OCI-LY3 (cell line): ENCODE measurements at regions not wholly inside any gene's neighbourhood (a gene's known extent, or its start where the extent isn't known, plus 50 kb on each side); places are given as distances from the start of the nearest gene placed in this dataset.

Experiments
- H2AFZ ChIP-seq: fragments of 200-600, 300-600 bp; shearing (Covaris generic); 2 replicates; pipeline ENCODE4 v1.6.0; 2014; ENCODE audit warnings: antibody characterized with exemption, low read depth, low read length
- H3K27ac ChIP-seq: fragments of 200-600, 300-600 bp; sonication (generic); 2 replicates; pipeline ENCODE4 v1.5.1; 2014; ENCODE audit warnings: mild to moderate bottlenecking, low read length, moderate library complexity, mixed read lengths
- H3K27me3 ChIP-seq: fragments of 200-600, 300-600 bp; sonication (generic); 2 replicates; pipeline ENCODE4 v1.6.1; 2014; ENCODE audit warnings: low read depth, low read length, mixed read lengths
- H3K36me3 ChIP-seq: fragments of 200-600, 300-600 bp; sonication (generic); replicated peaks from 2 replicates; pipeline ENCODE3; 2014; ENCODE audit warnings: low read depth, low read length, mixed read lengths
- H3K4me1 ChIP-seq: fragments of 300-600, 200-600 bp; sonication (generic); 2 replicates; pipeline ENCODE4 v1.6.1; 2014; ENCODE audit warnings: low read length, mixed read lengths
- H3K4me2 ChIP-seq: fragments of 200-600, 300-600 bp; sonication (generic); 2 replicates; pipeline ENCODE4 v1.6.1; 2014; ENCODE audit warnings: low read length, mixed read lengths
- H3K4me3 ChIP-seq: fragments of 300-600, 200-600 bp; sonication (generic); 2 replicates; pipeline ENCODE4 v1.5.1; 2014; ENCODE audit warnings: antibody characterized with exemption, mild to moderate bottlenecking, low read length, moderate library complexity
- H3K79me2 ChIP-seq: fragments of 300-600, 200-600 bp; shearing (Covaris generic); 2 replicates; pipeline ENCODE4 v1.6.1; 2014; ENCODE audit warnings: mild to moderate bottlenecking, low read length, mixed read lengths
- H3K9ac ChIP-seq: fragments of 300-600, 200-600 bp; shearing (Covaris generic); 2 replicates; pipeline ENCODE4 v1.6.0; 2014; ENCODE audit warnings: mild to moderate bottlenecking, low read length, moderate library complexity
- H3K9me3 ChIP-seq: fragments of 200-600, 300-600 bp; shearing (Covaris generic); 2 replicates; pipeline ENCODE4 v1.6.1; 2014; ENCODE audit warnings: low read length, mixed read lengths; ENCODE audit not compliant: insufficient read depth
- H4K20me1 ChIP-seq: fragments of 200-600, 300-600 bp; sonication (generic); 2 replicates; pipeline ENCODE4 v1.6.1; 2016; ENCODE audit warnings: low read length, mixed read lengths; ENCODE audit not compliant: insufficient read depth
- EZH2phosphoT487 ChIP-seq: fragments of 200-600 bp; shearing (Covaris generic); IDR thresholded peaks from 2 replicates; pipeline ENCODE4 v1.6.1; 2018; ENCODE audit warnings: antibody characterized with exemption, mixed run types, low read depth
- TF ChIP-seq, protein P1 (sequence below): fragments of 200-600, 300-600 bp; sonication (generic); IDR thresholded peaks from 2 replicates; pipeline ENCODE4 v1.5.1; 2014; ENCODE audit warnings: antibody characterized with exemption, low read length, low read depth

DNA sequence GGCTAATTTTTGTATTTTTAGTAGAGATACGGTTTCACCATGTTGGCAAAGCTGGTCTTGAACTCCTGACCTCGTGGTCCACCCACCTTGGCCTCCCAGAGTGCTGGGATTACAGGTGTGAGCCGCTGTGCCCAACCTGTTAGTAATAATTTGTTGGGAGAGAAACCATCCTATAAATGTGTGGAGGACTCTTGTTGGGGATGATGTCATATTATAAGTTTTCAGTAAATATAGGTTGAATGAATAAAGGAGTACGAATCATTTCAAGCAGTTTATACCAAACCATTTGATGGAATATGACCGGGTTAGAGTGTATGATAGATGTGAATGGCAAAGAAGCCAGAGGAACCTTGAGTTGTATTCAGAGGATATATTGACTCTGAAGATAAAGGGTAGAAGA lies 240.8 kb downstream of the SAMD5 start:
- Histone ChIP-seq H3K4me1 (no peaks in the 10 kb centered on the region), H4K20me1 (no peaks in the 10 kb centered on the region), H3K79me2 (no peaks in the 10 kb centered on the region), H3K27ac (no peak overlapping the region), H3K4me3 (no peak overlapping the region), H3K9me3 (no peaks in the 10 kb centered on the region), H3K9ac (no peak overlapping the region), H3K4me2 (no peak overlapping the region), H3K36me3 (no peaks in the 10 kb centered on the region), H3K27me3 (no peaks in the 10 kb centered on the region), H2AFZ (no peak overlapping the region)
- no peak for TF ChIP-seq EZH2phosphoT487
- TF ChIP-seq, protein P1, sequence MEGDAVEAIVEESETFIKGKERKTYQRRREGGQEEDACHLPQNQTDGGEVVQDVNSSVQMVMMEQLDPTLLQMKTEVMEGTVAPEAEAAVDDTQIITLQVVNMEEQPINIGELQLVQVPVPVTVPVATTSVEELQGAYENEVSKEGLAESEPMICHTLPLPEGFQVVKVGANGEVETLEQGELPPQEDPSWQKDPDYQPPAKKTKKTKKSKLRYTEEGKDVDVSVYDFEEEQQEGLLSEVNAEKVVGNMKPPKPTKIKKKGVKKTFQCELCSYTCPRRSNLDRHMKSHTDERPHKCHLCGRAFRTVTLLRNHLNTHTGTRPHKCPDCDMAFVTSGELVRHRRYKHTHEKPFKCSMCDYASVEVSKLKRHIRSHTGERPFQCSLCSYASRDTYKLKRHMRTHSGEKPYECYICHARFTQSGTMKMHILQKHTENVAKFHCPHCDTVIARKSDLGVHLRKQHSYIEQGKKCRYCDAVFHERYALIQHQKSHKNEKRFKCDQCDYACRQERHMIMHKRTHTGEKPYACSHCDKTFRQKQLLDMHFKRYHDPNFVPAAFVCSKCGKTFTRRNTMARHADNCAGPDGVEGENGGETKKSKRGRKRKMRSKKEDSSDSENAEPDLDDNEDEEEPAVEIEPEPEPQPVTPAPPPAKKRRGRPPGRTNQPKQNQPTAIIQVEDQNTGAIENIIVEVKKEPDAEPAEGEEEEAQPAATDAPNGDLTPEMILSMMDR: no peak

DNA sequence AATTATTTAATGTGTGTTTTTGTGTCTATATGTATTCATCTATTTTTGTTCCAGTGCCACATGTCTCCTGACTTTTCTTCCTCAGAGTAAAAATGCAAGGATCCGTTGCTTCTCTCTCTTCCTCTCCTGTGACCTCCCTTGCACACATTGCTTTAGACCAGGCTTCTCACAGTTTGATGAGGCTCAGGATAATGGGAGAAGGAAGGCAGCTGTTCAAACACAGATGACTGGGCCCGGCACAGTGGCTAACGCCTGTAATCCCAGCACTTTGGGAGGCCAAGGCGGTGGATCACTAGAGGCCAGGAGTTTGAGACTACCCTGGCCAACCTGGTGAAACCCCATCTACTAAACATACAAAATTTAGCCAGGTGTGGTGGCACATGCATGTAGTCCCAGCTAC lies 241.9 kb downstream of the SAMD5 start:
- H3K36me3 ChIP-seq: no peaks in the 10 kb centered on the region
- H3K4me2 ChIP-seq: no peak overlapping the region
- no peak overlapping the region for H3K27ac ChIP-seq

DNA sequence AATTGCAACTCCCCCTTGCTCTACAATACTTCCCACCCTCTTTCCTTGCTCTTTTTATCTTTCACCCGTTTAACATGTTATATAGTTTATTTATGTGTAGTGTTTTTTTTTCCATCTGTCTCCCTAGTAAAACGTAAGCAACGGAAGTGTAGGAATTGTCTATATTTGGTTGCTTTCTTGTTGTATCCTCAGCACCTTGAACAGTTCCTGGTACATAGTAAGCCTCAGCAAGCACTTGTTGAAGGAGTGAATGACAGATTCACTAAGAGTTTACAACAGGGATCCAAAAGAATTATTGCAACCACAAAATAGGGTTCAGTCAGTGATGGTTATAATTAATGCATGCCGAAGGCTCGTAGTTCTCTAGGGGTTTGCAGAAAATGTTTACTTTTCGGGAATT lies 242.7 kb downstream of the SAMD5 start:
- Histone ChIP-seq H3K79me2 (no peaks in the 10 kb centered on the region), H4K20me1 (no peaks in the 10 kb centered on the region), H3K36me3 (no peaks in the 10 kb centered on the region), H3K9ac (no peak overlapping the region), H3K4me1 (no peaks in the 10 kb centered on the region), H3K4me3 (no peak overlapping the region), H3K27me3 (no peaks in the 10 kb centered on the region), H3K27ac (no peak overlapping the region), H3K4me2 (no peak overlapping the region), H3K9me3 (no peaks in the 10 kb centered on the region), H2AFZ (no peak overlapping the region)
- TF ChIP-seq, protein P1: no peak
- TF ChIP-seq EZH2phosphoT487: no peak

More for the DNA sequence above, 241.9 kb downstream of the SAMD5 start:
- no peaks in the 10 kb centered on the region for H3K79me2 ChIP-seq
- TF ChIP-seq EZH2phosphoT487: no peak
- TF ChIP-seq, protein P1: no peak
- H4K20me1 ChIP-seq: no peaks in the 10 kb centered on the region
- H3K9ac ChIP-seq: no peak overlapping the region
- H3K27me3 ChIP-seq: no peaks in the 10 kb centered on the region
- no peak overlapping the region for H2AFZ ChIP-seq
- H3K4me3 ChIP-seq: no peak overlapping the region
- no peaks in the 10 kb centered on the region for H3K4me1 ChIP-seq
- H3K9me3 ChIP-seq: no peaks in the 10 kb centered on the region

DNA sequence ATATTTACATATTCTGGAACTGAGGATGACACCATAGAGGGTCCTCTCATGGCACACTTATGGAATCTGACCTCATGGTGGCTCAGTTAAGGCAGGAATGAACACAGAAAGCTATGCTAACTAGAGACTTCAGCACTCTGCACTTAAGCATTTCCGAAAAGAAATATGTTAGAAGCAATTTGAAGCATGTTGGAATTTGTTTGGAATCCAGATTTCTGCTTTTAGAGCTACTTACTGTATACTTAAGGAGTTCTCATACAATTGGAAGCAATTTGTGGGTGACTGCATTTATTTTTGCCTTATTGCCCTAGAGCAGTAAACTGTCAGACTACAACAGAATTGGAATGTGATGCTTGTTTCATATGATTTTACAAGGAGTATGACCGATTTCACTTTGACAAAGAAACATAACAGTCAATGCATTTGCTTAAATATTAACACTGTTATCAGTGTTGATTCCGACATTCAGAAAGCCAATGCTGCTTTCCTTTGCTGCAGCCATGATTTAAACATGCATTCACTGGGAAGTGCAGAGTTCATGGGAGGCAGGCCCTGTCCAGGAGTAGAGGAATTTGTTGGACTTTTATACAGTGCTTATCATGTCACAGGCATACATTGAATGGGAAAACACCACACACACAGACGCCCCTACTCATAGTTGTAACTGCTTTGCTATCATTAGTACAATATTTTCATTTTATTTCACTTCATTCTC lies 244.4 kb downstream of the SAMD5 start:
- H3K4me1 ChIP-seq: no peaks in the 10 kb centered on the region
- H3K9ac ChIP-seq: no peak overlapping the region
- no peaks in the 10 kb centered on the region for H3K36me3 ChIP-seq
- H3K79me2 ChIP-seq: no peaks in the 10 kb centered on the region
- no peaks in the 10 kb centered on the region for H3K9me3 ChIP-seq
- H4K20me1 ChIP-seq: no peaks in the 10 kb centered on the region
- no peak overlapping the region for H2AFZ ChIP-seq
- TF ChIP-seq EZH2phosphoT487: no peak
- TF ChIP-seq, protein P1: no peak
- H3K27me3 ChIP-seq: no peaks in the 10 kb centered on the region
- no peak overlapping the region for H3K4me2 ChIP-seq
- H3K4me3 ChIP-seq: no peak overlapping the region
- H3K27ac ChIP-seq: no peak overlapping the region
